ENCODE measurements at regions not wholly inside any gene's neighbourhood (a gene's known extent, or its start where the extent isn't known, plus 50 kb on each side); places are given as distances from the start of the nearest gene placed in this dataset.

DNA sequence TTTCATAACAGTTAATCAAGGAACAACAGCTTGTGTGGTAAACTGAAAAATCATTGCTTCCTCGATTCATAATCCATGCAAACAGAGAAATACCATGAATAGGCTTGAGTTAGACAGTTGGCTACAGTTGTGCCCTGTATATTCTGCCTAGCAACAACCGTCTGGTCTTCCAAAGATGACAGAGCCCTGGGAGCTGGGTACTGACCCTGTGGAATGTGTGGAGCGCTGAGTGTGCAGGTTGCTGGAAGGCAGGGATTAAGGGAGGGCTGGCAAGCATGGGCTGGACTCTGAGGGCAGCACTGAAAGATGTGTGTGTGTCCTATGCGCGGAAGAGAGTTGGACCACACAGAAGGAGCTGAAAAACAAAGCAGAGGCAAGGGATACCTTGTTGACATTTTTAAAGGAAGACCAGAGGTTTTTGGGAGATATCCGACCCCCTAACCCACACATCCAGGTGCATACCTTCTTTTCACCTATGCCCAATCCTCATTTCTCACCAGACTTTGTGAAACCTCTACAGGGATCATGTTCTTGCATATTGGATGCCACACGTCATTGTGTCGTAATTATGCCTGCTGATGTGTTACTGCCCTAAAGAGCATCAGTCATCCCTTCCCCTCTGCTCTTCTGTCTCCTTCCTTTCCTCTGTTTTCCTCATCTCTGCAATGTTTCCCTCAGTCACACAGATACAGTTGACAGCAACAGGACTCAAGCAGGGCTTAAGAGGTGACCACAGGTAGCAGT, 58.2 kb upstream of the VGLL2 start:
- Histone ChIP-seq H3K9me3 (replicated peaks; ENCODE audit: control insufficient read depth, insufficient read depth, low read depth, low read length) (no peaks in the 10 kb centered on the region), H3K36me3 (ENCODE audit: control insufficient read depth, insufficient read depth, low read length) (no peaks in the 10 kb centered on the region), H3K4me3 (no peak overlapping the region), H3K4me2 (ENCODE audit: insufficient read depth, low read length) (no peak overlapping the region), H4K20me1 (replicated peaks; ENCODE audit: control insufficient read depth, insufficient read depth, low read length) (no peaks in the 10 kb centered on the region), H3K9ac (ENCODE audit: insufficient read depth in 1 of 2, low read depth in 2 of 2, low read length in 2 of 2) (no peak overlapping the region), H3K27ac (ENCODE audit: extremely low read depth, low read depth, low read length) (no peak overlapping the region), H3K4me1 (replicated peaks in 1 of 2; ENCODE audit: control insufficient read depth in 2 of 2, insufficient read depth in 2 of 2, low read length in 2 of 2) (no peaks in the 10 kb centered on the region), H2AFZ (ENCODE audit: low read depth, low read length) (no peak overlapping the region), H3K27me3 (ENCODE audit: control insufficient read depth in 2 of 2, insufficient read depth in 2 of 2, low read length in 2 of 2) (no peaks in the 10 kb centered on the region), H3K79me2 (ENCODE audit: control insufficient read depth, insufficient read depth, low read length) (no peaks in the 10 kb centered on the region), H3K9me1 (ENCODE audit: control insufficient read depth, insufficient read depth, low read length) (no peaks in the 10 kb centered on the region)
- in situ Hi-C loops (cut with MboI) (no loop called here), intact Hi-C loops (cut with micrococcal nuclease) (no loop called here)
- DNase-seq (ENCODE audit: extremely low read depth in 1 of 4, low spot score in 3 of 4) (no peak), FAIRE-seq (no peak), ATAC-seq (no peak)
- ChIA-PET CTCF (ENCODE audit: low intra/inter-chr PET ratio) (no interaction called here), POLR2A (interaction anchor here (0.6 kb wide), 1 partner anchor 18 kb away, joined by 3 read pairs; no protein-coding TSS in a partner anchor)
- no TSS peak for BruUV-seq (replicated peaks)
- 1% methylated on average over 8 of the region's 8 CpGs for whole genome bisulfite sequencing (ENCODE audit: insufficient coverage, low coverage, missing lambda C conversion rate)
- TF ChIP-seq YY1 (IDR thresholded peaks at IDR 0.05; ENCODE audit: borderline replicate concordance in 1 of 3, control insufficient read depth in 1 of 3, extremely low read depth in 1 of 3, insufficient read depth in 3 of 3, insufficient read length in 1 of 3, insufficient replicate concordance in 2 of 3, low read depth in 1 of 3, low read length in 2 of 3) = no peak
- TF ChIP-seq, protein P1, sequence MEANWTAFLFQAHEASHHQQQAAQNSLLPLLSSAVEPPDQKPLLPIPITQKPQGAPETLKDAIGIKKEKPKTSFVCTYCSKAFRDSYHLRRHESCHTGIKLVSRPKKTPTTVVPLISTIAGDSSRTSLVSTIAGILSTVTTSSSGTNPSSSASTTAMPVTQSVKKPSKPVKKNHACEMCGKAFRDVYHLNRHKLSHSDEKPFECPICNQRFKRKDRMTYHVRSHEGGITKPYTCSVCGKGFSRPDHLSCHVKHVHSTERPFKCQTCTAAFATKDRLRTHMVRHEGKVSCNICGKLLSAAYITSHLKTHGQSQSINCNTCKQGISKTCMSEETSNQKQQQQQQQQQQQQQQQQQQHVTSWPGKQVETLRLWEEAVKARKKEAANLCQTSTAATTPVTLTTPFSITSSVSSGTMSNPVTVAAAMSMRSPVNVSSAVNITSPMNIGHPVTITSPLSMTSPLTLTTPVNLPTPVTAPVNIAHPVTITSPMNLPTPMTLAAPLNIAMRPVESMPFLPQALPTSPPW (CRISPR knock-in tag; IDR thresholded peaks at IDR 0.05) = no peak
- TF ChIP-seq ARID3B (CRISPR knock-in tag; IDR thresholded peaks at IDR 0.05; ENCODE audit: borderline replicate concordance) = no peak
- no peak for TF ChIP-seq SMC3 (conservative IDR thresholded peaks at IDR 0.05; ENCODE audit: insufficient read depth, low read depth, low read length)
- TF ChIP-seq HES1 (IDR thresholded peaks at IDR 0.05; ENCODE audit: low read depth) = no peak
- no peak for TF ChIP-seq PRMT5 (CRISPR knock-in tag; IDR thresholded peaks at IDR 0.05)
- TF ChIP-seq PHB (CRISPR knock-in tag; IDR thresholded peaks at IDR 0.05) = no peak
- TF ChIP-seq ZKSCAN8 (CRISPR knock-in tag; IDR thresholded peaks at IDR 0.05) = no peak
- no peak for TF ChIP-seq ZNF436 (CRISPR knock-in tag; IDR thresholded peaks at IDR 0.05)
- TF ChIP-seq, protein P2, sequence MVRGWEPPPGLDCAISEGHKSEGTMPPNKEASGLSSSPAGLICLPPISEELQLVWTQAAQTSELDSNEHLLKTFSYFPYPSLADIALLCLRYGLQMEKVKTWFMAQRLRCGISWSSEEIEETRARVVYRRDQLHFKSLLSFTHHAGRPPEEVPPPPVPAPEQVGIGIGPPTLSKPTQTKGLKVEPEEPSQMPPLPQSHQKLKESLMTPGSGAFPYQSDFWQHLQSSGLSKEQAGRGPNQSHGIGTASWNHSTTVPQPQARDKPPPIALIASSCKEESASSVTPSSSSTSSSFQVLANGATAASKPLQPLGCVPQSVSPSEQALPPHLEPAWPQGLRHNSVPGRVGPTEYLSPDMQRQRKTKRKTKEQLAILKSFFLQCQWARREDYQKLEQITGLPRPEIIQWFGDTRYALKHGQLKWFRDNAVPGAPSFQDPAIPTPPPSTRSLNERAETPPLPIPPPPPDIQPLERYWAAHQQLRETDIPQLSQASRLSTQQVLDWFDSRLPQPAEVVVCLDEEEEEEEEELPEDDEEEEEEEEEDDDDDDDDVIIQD (CRISPR knock-in tag; IDR thresholded peaks at IDR 0.05) = no peak
- TF ChIP-seq ETV1 (tag; conservative IDR thresholded peaks at IDR 0.05; ENCODE audit: low read depth) = no peak
- TF ChIP-seq ZNF785 (CRISPR knock-in tag; IDR thresholded peaks at IDR 0.05) = no peak
- no peak for TF ChIP-seq STAG1 (CRISPR knock-in tag; IDR thresholded peaks at IDR 0.05; ENCODE audit: borderline replicate concordance)
- no peak for TF ChIP-seq ZNF695 (CRISPR knock-in tag; IDR thresholded peaks at IDR 0.05)
